Suprapubic skin (tissue), 4 donors: ENCODE measurements at regions not wholly inside any gene's neighbourhood (a gene's known extent, or its start where the extent isn't known, plus 50 kb on each side); places are given as distances from the start of the nearest gene placed in this dataset.

Experiments
- DNase-seq, 2 donors: peaks; one replicate each; pipeline ENCODE4 v3.0.0-alpha.2; 2019; ENCODE audit warnings: low spot score in 2 of 2
- H3K27ac ChIP-seq: fragments of 200-600 bp; sonication (generic); one replicate; pipeline ENCODE4 v1.5.1; 2019
- H3K27me3 ChIP-seq: fragments of 200-600 bp; sonication (generic); one replicate; pipeline ENCODE4 v1.5.1; 2019
- H3K36me3 ChIP-seq: fragments of 200-600 bp; sonication (generic); one replicate; pipeline ENCODE4 v1.5.1; 2019
- H3K4me1 ChIP-seq: fragments of 200-600 bp; sonication (generic); one replicate; pipeline ENCODE4 v1.5.1; 2019
- H3K4me3 ChIP-seq: fragments of 200-600 bp; sonication (generic); one replicate; pipeline ENCODE4 v1.5.1; 2019; ENCODE audit warnings: mild to moderate bottlenecking
- H3K9me3 ChIP-seq: fragments of 200-600 bp; sonication (generic); one replicate; pipeline ENCODE4 v1.5.1; 2019
- CTCF ChIP-seq, 2 donors: fragments of 200-600 bp in 1 of 2; fragments of 450-650 bp in 1 of 2; sonication (generic) in 1 of 2; IDR thresholded peaks; one replicate each; pipeline ENCODE4 v1.5.1; 2016 to 2019; ENCODE audit warnings: antibody characterized with exemption in 2 of 2, mild to moderate bottlenecking in 1 of 2, moderate library complexity in 1 of 2
- EP300 ChIP-seq: sonication (generic); formaldehyde crosslinking; IDR thresholded peaks from one replicate; pipeline ENCODE4 v1.6.1; 2017; ENCODE audit warnings: antibody characterized with exemption
- POLR2A ChIP-seq, 2 donors: fragments of 450-650 bp; IDR thresholded peaks; one replicate each; pipeline ENCODE4 v1.6.1; 2017; ENCODE audit warnings: antibody characterized with exemption in 2 of 2, mild to moderate bottlenecking in 2 of 2, moderate library complexity in 2 of 2
- POLR2AphosphoS5 ChIP-seq, 3 donors: sonication (generic); formaldehyde crosslinking; IDR thresholded peaks; one replicate each; pipeline ENCODE4 v1.6.1; 2017; ENCODE audit warnings: antibody characterized with exemption in 3 of 3
- WGBS: methylation state at CpG from one replicate; pipeline ENCODE4 v1.1.5; 2018; 5-methylcytosine and 5-hydroxymethylcytosine counted together

DNA sequence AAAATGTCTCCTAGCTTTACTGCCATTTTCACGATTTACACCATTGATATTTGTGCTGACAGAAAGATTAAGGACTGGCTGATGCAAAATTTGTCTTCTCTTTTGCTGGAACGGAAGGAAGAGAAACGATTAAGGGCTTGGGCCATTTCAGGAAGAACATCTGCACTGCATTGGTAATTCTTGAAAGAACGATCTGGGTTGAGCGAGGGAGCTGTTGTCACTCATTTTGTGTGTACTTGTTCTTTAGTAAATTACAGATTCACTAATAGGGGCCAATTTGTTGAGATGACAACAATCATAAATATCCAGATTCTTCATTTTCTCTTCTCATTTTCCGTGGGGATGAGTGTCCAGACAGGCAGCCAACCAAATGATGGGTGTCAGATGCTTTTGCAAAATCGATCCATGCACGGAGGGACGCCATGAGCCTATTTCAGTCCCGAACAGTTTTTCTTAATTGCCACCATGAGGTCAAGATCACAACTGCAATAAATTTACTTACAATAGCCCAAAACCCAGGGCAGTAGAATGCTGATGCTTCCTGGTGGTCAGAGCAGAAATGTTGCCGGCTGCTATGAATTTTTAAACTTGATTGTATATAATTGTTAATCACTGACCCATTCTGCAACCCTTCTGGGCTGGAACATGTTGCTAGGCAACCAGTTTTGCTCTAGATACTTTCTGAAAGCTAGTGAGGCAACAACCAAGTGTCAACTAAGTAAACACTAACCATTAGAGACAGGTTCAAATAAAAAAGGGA is 132.4 kb upstream of the TIAM1 start:
- H3K36me3 ChIP-seq = no peaks in the 10 kb centered on the region
- no peak for DNase-seq
- WGBS = 67% methylated on average over 11 of the region's 11 CpGs
- H3K27me3 ChIP-seq = no peaks in the 10 kb centered on the region
- H3K4me1 ChIP-seq = no peaks in the 10 kb centered on the region
- no peaks in the 10 kb centered on the region for H3K9me3 ChIP-seq
- no peak for TF ChIP-seq POLR2AphosphoS5 (IDR thresholded peaks at IDR 0.05)
- TF ChIP-seq POLR2A (IDR thresholded peaks at IDR 0.05) = no peak
- no peak for TF ChIP-seq CTCF (IDR thresholded peaks at IDR 0.05)
- no peak for TF ChIP-seq EP300
- no peak overlapping the region for H3K4me3 ChIP-seq
- H3K27ac ChIP-seq = no peak overlapping the region

GRCh38 chr21:31475223-31475622 is 131.2 kb upstream of the TIAM1 start:
- H3K9me3 ChIP-seq = no peaks in the 10 kb centered on the region
- no peak overlapping the region for H3K27ac ChIP-seq
- no peaks in the 10 kb centered on the region for H3K36me3 ChIP-seq
- H3K4me3 ChIP-seq = no peak overlapping the region
- no peaks in the 10 kb centered on the region for H3K4me1 ChIP-seq
- TF ChIP-seq CTCF (IDR thresholded peaks at IDR 0.05) = no peak
- no peak for TF ChIP-seq POLR2AphosphoS5 (IDR thresholded peaks at IDR 0.05)
- TF ChIP-seq POLR2A (IDR thresholded peaks at IDR 0.05) = no peak
- TF ChIP-seq EP300 = no peak
- H3K27me3 ChIP-seq = no peaks in the 10 kb centered on the region
- WGBS = 87% methylated on average over 5 of the region's 5 CpGs
- no peak for DNase-seq

GRCh38 chr21:31473685-31474345 is 129.8 kb upstream of the TIAM1 start:
- Histone ChIP-seq H3K27me3 (no peaks in the 10 kb centered on the region), H3K9me3 (no peaks in the 10 kb centered on the region), H3K27ac (no peak overlapping the region), H3K4me1 (no peaks in the 10 kb centered on the region), H3K4me3 (no peak overlapping the region), H3K36me3 (no peaks in the 10 kb centered on the region)
- TF ChIP-seq EP300 (no peak), POLR2AphosphoS5 (IDR thresholded peaks at IDR 0.05) (no peak), CTCF (IDR thresholded peaks at IDR 0.05) (no peak), POLR2A (IDR thresholded peaks at IDR 0.05) (no peak)
- WGBS = 88% methylated on average over 8 of the region's 8 CpGs
- DNase-seq = no peak

- no peaks in the 10 kb centered on the region for H3K9me3 ChIP-seq
- no peak for TF ChIP-seq EP300
- no peak overlapping the region for H3K27ac ChIP-seq
- H3K4me3 ChIP-seq = no peak overlapping the region
- H3K36me3 ChIP-seq = no peaks in the 10 kb centered on the region
- DNase-seq = no peak
- no peaks in the 10 kb centered on the region for H3K27me3 ChIP-seq
- WGBS = 78% methylated on average over 4 of the region's 4 CpGs
- no peaks in the 10 kb centered on the region for H3K4me1 ChIP-seq
These were observed 127.8 kb upstream of the TIAM1 start for GRCh38 chr21:31471865-31472264.

- Histone ChIP-seq H3K27me3 (no peaks in the 10 kb centered on the region), H3K4me3 (no peak overlapping the region), H3K9me3 (no peaks in the 10 kb centered on the region), H3K36me3 (no peaks in the 10 kb centered on the region), H3K4me1 (no peaks in the 10 kb centered on the region), H3K27ac (no peak overlapping the region)
- TF ChIP-seq POLR2AphosphoS5 (IDR thresholded peaks at IDR 0.05) (no peak), POLR2A (IDR thresholded peaks at IDR 0.05) (no peak), EP300 (no peak), CTCF (IDR thresholded peaks at IDR 0.05) (no peak)
- no peak for DNase-seq
- WGBS = 70% methylated on average over 16 of the region's 19 CpGs
These were observed 127.0 kb upstream of the TIAM1 start for GRCh38 chr21:31470896-31471694.
